ENCODE measurements at regions not wholly inside any gene's neighbourhood (a gene's known extent, or its start where the extent isn't known, plus 50 kb on each side); places are given as distances from the start of the nearest gene placed in this dataset.
"Not testable (repeated sequence)": the region's sequence is repeated elsewhere in the genome, so short reads cannot be mapped to it uniquely, and the experiment has no call there.

DNA sequence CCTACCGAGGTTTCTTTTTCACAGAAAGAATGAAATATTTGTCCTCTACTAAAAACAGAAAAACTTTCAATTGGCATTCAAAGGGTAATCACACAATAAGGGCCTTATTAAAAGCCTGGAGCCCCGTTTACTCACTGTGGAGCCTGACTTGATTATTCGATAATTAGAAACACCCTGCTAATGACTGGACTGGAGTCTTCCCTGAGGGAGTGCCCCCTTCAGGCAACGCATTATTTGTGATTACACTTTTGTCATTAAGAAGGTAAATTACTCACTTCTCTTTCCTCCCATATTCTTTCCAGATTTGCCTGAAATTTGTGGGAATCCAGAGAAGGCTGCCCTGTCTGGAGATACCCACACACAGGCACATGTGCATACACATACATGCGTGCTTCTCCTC is 444.2 kb upstream of the NPVF start:
- DNase-seq, result no peak

DNA sequence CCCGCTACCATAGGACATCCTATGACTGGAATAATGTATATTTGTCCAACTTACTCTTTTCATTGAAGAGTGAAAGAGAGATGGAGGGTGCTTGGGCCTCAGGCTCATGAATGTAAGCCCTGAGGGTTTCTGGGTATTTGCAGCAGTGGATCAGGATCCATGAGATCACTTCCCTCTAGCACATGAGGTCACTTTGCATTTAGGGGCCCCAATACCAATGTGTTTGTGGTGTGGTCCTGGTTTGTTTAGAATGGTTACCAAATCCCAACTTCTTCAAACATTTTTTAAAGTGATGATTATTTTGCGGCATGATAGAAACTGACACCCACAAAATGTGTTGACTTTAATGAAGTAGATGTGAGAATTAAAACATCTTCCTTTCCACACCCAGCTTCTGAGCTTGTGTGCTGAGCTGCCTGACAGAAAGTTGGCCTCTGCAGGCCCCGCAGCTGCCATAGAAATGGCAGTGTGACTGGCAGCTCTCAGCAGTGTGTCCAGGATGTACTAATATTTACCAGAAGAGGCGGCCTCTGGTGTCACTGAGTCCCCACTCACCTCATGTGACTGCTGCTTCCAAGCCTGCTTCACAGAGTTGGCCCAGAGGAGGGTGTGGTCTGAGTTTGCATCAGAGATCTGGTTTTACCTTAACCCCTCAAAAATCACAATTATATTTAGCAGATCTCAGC is 447.6 kb upstream of the NPVF start:
- DNase-seq, result no peak

DNA sequence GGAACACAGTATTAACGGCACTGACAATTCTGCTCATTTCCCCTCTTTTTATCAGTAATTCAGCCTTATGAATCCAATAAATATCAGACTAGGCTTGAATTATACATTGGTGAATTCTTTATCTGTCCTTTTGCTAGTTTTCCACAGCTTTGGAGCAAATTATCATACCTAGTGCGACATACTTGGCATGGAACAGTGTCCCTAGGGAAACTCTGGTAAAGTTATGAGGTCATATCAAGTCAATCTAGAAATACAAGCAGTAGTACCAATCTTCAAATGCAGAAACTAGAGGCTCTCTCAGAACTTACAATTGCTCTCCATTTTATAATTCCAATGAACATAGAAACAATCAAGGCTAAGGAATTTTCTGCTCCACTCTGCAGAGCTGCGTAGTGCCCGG is 449.3 kb upstream of the NPVF start:
- no peak for DNase-seq

DNA sequence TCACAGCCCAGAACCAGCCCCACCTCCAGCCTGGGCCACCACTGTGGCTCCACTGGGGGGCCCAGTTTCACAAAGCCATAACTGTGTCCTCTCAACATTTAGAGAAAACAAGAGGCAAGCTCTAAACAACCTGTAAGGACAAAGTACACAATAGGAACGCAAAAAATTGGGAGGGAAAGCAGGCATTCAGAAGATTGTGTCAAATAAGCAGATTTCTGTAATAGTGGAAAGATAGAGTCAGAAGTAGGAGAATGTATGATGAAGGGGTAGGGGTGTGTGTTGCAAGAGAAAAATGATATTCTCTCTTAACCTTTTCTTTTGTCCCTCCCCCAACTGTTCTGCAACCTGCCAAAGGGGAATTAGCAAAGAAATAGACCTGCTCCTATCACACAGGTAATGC is 449.9 kb upstream of the NPVF start:
- no peak for DNase-seq

DNA sequence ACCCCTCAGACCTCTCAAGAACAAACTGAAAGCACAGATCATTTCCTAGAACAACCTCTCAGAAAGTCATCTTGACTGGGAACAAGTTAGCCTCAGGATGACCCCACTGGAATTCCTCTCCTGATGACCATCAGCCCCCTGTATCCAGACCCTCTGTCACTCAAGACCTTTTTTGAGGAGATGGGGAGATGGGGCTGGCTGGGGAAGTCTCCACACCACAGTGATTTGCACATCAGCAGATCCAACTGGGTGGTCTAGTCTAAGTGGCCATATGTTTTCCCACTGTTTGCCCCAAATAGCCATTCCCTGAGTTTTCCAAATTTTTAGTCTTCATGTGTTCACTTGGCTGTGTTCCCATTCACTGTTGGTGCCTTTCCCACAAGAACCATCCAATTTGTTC is 452.4 kb upstream of the NPVF start:
- no peak for DNase-seq

DNA sequence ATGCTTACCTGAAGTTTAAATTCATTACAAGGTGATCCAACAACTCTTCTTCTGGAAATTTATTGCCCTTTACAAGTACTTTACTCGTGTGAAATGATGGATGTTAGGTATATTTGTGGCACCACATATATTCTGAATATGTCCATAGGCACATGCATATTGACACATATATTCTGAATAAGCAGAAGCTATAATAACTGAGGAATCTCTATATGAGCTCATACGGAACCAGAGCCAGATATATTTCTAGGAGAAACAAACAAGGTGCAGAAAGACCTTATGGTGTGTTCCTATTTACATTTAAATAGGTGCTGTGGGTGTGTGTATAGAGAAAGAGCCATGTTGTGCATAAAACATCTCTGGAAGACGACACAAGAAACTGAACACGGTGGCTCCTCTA is 456.1 kb upstream of the NPVF start:
- no peak for DNase-seq

DNA sequence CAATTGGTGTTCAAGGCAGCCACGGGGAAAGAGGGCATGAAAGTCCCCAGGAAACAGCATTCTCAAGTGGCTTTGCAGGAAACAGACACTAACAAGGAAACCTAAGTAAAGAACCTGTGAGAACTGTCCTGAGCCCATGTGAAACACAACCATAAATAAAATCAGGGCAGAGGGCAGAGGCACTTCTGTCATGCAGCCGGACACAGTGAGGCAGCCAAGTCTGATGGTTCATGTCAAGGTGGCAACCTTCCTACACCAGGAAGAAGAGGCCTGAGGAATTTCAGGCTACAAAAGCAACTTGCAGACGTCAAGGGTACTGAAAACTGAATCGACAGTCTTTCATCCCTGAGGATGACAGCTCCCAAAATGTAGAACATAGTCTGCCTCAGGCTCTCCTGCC is 458.2 kb upstream of the NPVF start:
- DNase-seq, result no peak

DNA sequence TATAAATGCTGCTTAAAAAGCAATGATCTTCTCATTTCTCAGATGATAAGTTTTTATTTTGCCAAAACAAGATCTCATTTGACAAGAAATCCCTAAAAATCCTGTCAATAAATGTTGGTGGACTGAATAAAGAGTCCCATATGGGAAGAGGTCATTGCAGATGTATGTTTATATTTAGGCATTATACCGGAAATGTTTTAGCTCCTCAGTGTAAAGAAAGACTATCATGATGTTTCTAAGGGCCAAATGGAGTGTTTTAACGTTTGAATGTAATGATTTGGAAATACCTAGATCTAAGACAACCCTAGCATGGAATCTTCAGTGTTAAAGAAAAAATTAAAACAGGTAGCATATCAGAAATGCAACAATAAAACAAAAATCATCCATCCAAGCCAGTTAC is 457.8 kb upstream of the NFE2L3 start:
- no peak for DNase-seq

DNA sequence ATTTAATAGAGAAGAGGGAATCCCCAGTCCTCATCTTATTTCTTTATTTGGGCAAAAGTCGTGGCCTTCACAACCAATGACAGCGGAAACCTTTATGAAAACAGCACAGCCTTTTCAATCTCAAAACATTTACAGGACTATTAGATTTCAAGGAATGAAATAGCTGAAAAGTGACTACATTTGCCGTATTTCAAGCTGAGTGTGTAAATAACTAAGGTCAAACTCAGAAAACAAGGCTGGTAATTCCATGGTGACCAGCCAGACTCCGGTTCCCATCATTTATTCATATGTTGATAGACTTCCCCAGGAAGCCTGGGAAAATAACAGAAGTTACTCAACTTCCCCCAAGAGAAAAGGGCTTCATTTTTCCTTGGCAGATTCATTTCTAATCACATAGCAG is 457.3 kb upstream of the NFE2L3 start:
- no peak for DNase-seq

DNA sequence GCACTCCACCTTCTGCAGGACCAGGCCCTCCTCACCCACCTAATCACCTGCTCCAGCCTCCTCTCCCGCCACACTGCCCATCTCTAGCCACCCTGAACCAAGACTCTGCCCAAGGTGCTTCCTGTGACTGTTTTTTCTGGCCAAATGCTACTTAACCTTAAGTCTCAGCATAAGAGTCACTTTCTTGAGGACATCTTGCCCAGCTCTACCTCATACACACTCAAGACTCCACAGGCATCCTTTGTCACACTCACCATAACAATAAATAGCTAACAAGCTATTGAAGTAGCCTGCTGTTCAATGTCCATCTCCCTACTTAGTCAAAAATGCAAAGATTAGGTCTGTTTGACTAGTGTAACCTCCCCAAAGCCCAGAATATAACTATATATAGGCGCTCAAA is 455.4 kb upstream of the NFE2L3 start:
- DNase-seq, result no peak

DNA sequence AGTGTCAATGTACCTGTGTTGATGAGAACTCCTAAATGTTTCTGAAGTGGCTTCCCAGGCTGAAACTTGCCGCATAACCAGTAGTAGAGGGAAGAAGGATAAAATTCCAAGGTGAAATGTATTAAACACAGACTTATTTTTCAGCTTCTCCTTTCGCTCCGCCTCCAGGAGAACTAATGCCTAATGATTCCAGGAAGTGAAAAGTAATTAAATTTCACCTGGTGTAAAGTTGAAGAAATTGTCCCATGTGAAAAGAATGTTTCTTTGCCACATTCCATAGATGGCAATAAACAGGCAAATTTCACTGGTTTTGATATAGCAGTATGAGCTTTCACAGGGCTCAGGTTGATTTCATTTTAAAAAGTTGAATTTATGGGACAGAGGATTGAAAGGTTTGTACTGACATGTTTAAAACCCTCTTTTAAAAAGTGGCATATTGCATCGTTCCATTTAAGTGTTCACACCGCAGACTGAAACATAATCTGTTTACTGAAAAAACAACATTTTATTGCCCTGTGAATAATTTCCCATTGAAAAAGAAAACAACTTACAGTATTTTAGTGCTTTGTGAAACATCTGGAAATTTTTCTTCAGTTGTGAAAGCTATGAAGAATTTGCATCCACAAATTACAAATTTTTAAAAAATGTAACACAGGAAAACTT is 453.4 kb upstream of the NFE2L3 start:
- DNase-seq, result no peak

DNA sequence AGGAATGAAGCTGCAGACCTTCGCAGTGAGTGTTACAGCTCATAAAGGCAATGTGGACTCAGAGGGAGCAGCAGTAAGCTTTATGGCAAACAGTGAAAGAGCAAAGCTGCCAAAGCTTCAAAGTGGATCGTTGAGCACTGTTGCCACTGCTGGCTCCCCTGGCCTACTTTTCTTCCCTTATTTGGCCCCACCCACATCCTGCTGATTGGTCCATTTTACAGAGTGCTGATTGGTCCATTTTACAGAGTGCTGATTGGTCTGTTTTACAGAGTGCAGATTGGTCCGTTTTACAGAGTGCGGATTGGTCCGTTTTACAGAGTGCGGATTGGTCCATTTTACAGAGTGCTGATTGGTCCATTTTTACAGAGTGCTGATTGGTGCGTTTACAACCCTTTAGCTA is 451.9 kb upstream of the NFE2L3 start:
- not testable (repeated sequence) for DNase-seq

DNA sequence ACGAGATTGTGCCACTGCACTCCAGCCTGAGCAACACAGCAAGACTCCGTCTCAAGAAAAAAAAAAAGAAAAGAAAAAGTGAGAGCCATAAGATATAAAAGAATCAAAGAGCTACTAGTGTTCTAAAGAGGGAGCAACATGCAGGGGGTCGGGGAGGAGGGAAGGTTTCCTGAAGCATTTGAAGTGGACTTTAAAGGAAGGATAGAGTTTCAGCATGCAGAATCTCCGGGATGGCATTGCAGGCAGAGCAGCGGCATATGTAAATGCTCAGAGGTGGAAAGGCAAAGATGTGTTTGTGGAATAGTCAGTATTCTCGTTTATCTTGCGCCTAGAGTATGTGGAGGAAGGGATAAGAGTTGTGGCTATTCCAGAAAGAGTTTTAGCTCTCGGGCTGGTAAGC is 447.6 kb upstream of the NFE2L3 start:
- DNase-seq, result no peak

DNA sequence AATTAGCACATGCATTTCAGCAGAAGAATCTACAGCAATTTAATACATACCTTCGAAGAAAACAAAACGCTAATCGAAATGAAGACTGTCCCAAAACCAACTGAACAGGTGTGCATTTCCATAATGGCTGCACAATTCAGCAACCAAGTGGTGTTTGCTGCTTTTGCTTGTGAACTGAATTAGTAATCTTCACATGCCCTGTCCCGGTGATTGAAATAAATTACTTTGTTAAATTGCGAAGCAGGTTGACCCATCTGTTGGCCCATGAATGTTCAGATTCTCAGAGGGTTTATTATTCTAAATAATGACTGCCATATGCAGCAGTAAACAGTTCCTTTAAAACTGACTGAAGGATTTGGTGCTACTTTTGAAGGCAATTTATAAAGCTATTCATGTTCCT is 445.2 kb upstream of the NFE2L3 start:
- DNase-seq, result no peak

DNA sequence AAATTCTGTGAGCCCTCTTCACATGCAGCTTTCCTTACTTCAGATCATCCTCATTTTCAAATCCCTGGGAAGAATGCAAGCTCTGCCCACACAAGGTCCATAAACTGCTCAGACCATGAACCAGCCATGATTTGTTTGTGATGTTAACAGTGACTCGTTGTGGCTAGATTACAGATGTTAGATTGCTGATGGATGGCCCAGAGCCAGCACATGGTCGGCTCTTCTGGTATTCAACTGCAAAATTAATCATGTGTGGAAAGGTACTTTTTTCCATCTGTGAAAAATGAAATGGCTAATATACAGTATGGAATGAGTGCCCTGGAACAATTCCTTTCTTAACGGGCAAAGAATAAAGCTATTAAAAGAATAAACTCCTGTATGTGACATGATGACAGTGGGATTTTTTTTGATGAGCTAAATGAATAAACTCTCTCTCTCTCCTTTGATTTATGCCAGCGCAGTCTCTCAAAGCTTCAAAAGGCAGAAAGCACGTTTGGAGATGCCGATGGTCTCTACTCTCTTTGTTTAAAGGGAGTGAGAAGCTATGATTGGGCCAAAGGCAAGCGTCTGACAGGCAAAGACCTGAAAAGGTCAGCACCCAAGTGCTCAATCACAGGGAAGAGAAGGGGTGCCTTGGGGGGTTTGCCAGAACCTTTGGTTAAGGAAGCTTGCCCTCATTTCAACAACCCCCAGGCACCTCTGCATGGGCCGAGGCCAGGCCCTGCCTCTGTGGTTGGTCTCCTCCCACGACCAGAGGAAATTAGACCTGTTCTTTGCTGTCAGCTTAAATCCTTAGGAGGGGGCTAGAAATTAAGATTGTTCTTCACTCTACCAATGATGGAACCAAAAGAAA is 444.0 kb upstream of the NFE2L3 start:
- no peak for DNase-seq

DNA sequence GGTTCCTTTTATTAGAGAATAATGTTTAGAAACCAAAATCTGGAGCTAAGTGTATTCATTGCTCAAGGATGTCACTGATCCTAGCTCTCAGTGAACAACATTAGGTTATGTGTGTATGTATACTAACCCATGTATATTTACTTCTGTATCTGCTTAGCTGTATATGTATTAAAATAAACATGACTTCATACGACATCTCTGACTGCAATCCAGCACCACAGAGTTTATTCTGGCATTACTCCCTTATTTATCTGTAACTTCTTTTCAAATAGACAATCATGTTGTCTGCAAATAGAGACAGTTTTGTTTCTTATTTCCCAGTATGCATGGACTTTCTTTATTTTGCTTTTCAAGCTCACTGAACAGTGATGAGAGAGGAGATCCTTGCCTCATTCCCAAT is 441.0 kb upstream of the NFE2L3 start:
- no peak for DNase-seq

DNA sequence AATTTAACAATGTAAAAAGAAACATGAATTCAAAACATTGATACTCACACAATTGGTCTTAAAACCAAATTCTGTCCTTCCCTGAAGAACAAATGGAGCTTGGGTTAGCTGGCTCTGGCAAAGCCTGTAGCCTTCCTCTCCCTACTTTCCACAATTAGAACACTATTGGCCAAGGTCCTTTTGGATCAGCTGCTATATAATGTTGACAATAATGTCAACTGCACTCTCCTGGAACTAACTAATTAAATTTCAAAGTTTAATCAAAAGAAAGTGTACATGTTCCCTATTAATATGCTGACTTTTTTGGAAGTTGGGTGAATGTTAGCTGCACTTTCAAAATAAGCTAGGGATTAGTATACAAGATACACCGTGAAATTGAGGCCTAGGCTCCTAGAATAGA is 440.1 kb upstream of the NFE2L3 start:
- DNase-seq, result no peak

DNA sequence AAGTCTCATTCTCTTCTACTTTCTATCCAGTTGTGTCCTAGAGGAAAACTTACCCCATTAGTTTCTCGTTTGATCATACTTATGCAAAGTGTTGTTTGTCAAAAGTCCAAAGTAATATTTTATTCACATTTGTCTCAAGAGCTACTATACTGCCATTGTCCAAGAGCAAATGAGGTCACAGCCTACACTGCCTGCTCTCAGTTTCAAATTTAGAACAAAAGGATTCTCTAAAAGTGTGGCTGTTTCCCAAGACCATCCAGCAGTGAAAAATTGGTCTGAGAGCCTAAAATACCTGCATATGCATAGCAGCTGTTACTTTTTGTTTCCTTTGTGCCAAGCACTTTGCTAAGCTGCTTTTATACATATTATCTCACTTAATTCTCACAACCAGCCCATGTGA is 439.5 kb upstream of the NFE2L3 start:
- no peak for DNase-seq

DNA sequence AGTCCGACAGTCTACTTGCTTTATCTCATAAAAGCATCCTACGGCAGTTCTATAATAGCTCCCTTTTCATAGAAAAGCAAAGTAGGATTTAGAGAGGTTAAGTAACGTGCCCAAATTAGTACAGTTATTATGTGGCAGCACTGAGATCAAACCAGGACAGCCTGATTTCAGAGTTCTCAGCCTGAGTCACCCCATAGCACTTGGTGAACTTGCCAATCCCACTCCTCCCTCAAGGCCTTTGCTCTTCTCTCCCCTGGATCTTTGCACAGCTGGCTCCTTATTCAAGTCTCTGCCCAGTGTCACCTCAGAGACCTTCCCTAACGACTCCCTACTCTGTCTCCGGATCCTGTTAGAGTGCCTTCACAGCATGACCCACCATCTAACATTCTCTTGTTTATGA is 438.0 kb upstream of the NFE2L3 start:
- DNase-seq, result no peak

DNA sequence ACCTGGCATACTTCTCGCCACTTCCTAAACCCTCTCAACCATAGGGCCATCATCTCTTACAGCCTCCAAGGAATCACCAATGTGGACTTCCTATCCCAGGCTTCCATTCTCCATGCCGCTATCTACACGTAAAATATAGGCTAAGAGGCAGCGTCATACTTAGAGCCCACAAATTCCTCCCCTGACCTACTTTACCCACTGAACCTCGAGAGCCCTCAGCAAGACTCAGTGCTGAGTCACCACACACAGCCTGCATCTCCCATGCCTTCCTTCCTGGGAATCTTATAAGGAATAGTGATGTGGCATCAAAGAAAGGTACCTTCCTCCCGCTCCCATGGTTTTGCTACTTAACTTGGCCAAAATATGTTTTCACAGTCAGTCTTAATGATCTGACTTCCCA is 435.6 kb upstream of the NFE2L3 start:
- no peak for DNase-seq

DNA sequence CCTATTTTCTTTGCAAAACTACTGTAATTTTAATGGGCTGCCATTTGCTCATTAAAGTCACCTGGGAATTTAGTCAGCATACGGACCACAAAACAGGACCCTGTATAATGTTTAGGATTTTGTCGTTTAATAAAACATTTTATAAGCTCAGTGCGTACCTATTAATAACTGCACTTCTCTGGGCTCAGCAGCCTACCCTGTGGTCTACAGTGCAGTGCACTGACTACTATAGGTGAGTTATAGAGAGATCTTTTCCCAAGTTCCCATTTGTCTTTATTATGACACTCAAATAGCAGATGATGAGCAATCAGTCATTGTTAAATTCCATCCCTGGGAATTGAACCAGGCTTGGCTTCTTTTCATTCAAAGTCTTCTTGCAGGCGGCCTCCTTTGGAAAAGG is 433.4 kb upstream of the NFE2L3 start:
- DNase-seq, result no peak

DNA sequence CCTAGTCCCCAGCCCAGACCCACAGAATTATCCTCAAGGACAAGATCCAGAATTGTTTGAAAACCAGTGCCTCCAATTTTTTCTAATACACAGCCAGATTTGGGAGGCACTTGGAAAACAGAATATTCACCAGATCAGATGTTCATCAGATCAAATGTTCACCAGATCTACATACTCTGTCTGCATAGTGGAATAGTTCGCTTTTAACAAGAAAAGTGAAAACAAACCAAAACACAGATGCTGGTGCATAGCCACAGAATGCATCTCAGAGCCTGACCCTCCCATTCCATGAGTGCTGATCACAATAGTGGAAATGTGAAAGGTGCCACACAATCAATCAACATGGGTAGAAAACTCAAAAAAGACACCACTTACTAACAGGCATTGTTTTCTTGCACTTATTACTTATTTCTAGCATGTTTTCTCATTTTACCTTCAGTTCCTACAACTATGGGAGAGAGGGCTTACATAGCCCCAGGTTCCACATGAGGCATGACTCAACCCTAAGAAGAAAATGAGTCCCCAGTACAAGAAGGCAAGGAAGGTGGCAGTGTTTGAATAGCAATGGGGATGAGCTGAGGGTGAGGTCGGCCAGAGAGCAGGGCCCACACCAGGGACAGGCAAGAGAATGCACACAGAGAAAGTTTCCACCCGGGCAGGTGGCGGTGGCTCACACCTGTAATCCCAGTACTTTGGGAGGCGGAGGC is 432.7 kb upstream of the NFE2L3 start:
- no peak for DNase-seq

DNA sequence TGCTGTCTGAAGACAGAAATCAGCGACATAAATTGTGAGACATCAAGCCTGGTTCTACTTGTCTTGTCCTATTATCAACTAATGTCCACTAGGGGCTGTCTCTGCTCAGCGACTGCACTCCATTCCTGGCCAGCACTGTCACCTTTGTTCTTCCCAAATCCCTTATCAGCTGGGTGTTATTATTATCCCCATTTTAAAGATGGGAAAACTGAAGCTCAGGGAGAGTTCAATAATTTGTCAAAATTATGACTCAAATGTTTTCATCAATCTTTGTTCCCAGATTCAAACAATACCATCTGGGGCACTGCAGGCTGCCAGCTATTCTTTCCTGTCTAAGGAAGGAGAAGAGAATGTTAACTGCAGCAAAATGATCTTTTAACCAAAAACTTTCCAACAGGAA is 431.6 kb upstream of the NFE2L3 start:
- DNase-seq, result no peak

DNA sequence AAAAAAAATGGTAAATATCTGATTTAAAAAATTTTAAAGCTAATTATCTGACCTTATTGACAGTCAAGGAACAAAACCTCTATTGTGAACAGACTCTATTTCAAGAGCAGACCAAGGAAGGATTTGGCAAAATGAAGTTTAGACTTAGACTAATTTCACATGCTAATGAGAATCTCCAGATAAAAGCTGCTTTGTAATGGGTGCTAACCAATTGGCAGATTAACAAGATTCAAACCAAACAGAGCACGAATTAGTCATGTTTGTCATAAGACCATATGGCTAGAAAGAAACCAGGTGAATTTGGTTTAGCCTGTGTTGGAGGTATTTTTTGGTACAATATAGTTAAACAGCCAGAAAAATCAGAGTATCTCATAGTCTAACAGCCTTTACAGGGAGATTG is 429.1 kb upstream of the NFE2L3 start:
- DNase-seq, result no peak
